ENCODE measurements at regions not wholly inside any gene's neighbourhood (a gene's known extent, or its start where the extent isn't known, plus 50 kb on each side); places are given as distances from the start of the nearest gene placed in this dataset.

DNA sequence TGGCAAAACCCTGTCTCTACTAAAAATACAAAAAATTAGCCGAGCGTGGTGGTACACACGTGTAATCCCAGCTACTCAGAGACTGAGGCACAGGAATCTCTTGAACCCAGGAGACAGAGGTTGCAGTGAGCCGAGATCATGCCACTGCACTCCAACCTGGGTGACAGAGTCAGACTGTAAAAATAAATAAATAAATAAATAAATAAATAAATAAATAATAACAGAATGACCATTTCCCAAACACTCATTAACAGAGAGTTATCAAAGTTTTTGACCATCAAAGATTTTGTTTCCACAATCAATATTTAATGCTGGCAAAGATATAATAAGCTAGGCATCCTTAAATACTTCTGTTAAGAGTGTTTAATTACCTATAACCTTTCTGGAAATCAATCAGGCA lies 299.4 kb downstream of the KCTD12 start:
- TF ChIP-seq EZH2 (IDR thresholded peaks at IDR 0.05) (no peak), POLR2AphosphoS5 (IDR thresholded peaks at IDR 0.05; ENCODE audit: borderline replicate concordance, low read depth, low read length) (no peak), FOXP2 (optimal IDR thresholded peaks at IDR 0.05; ENCODE audit: control extremely low read depth, extremely low read length, insufficient read depth) (no peak)
